HCT116 (cell line): ENCODE measurements at regions not wholly inside any gene's neighbourhood (a gene's known extent, or its start where the extent isn't known, plus 50 kb on each side); places are given as distances from the start of the nearest gene placed in this dataset.

Experiments used
- ATAC-seq: fragments of 200-7000 bp; cut with Tn5 transposase; 2 replicates; pipeline ENCODE4 v1.9.1; 2020; ENCODE audit warnings: mild to moderate bottlenecking, moderate library complexity
- BruUV-seq: library from RNA; stranded (reverse); fragments of 400-500 nt; replicated peaks from 2 replicates; lab custom pipeline; 2021; lab: Mats Ljungman, UMichigan
- CTCF ChIA-PET: fragments of 300-600 bp; sonication (Branson Sonifier 250); formaldehyde crosslinking; loops from one replicate; lab custom pipeline; 2021; ENCODE audit warnings: antibody characterized with exemption; lab: Charles Lee
- POLR2A ChIA-PET: fragments of 300-600, 350-600 bp; sonication (Branson Sonifier 250); formaldehyde crosslinking; loops from one replicate; lab custom pipeline; 2021; ENCODE audit warnings: antibody characterized with exemption; lab: Charles Lee
- RAD21 ChIA-PET, 2 experiments: fragments of 300-600 bp; sonication (Branson Sonifier 250); formaldehyde crosslinking; loops; one replicate each; lab custom pipeline; 2023; ENCODE audit warnings: low total read pairs in 2 of 2; ENCODE audit not compliant: uncharacterized antibody in 2 of 2, unreplicated experiment in 2 of 2, low non-redundant PET in 1 of 2; lab: Charles Lee
- DNase-seq: peaks from one replicate; pipeline ENCODE4 v3.0.0-alpha.2; 2010; ENCODE audit warnings: low read depth, low spot score
- H2AFZ ChIP-seq: fragments of 200-600 bp; shearing (Covaris generic), sonication (generic); 2 replicates; pipeline ENCODE4 v1.6.1; 2017; ENCODE audit warnings: low read depth, mixed run types, mixed read lengths, antibody characterized with exemption, low read length; ENCODE audit not compliant: poor library complexity, severe bottlenecking
- H3K27ac ChIP-seq: 2 replicates; pipeline ENCODE4 v1.5.1; 2012; ENCODE audit warnings: low read depth, low read length
- H3K27me3 ChIP-seq: fragments of 200-600 bp; sonication (generic); 2 replicates; pipeline ENCODE4 v1.6.1; 2016; ENCODE audit warnings: mixed run types, low read length, mixed read lengths; ENCODE audit not compliant: insufficient read depth
- H3K36me3 ChIP-seq, 2 experiments: fragments of 200-500 bp in 1 of 2; fragments of 200-600 bp in 1 of 2; sonication (Bioruptor generic) in 1 of 2; sonication (generic) in 1 of 2; 2 replicates each; pipeline versions ENCODE4 v1.5.1 to v1.6.1; 2014 to 2016; ENCODE audit warnings: low read length in 2 of 2, inconsistent platforms in 1 of 2, mixed read lengths in 1 of 2, mixed run types in 1 of 2; ENCODE audit not compliant: insufficient read depth in 2 of 2, control insufficient read depth in 1 of 2
- H3K4me1 ChIP-seq, 2 experiments: fragments of 200-600 bp in 1 of 2; sonication (generic) in 1 of 2; 2 replicates each; pipeline versions ENCODE4 v1.5.1 to v1.6.1; 2012 to 2017; ENCODE audit warnings: low read length in 2 of 2, inconsistent platforms in 1 of 2, mild to moderate bottlenecking in 1 of 2, mixed read lengths in 1 of 2, mixed run types in 1 of 2, moderate library complexity in 1 of 2; ENCODE audit not compliant: insufficient read depth in 2 of 2, control insufficient read depth in 1 of 2
- H3K4me2 ChIP-seq: fragments of 200-600 bp; sonication (generic); 2 replicates; pipeline ENCODE4 v1.6.1; 2017; ENCODE audit warnings: mixed run types, low read length, mixed read lengths
- H3K4me3 ChIP-seq, 2 experiments: fragments of 200-600 bp in 1 of 2; sonication (generic) in 1 of 2; replicated peaks in 1 of 2; 2 replicates each; pipeline ENCODE4 v1.5.1; 2011 to 2016; ENCODE audit warnings: low read length in 2 of 2, control low read depth in 1 of 2, low read depth in 1 of 2, mild to moderate bottlenecking in 1 of 2, mixed read lengths in 1 of 2, mixed run types in 1 of 2
- H3K79me2 ChIP-seq: fragments of 200-600 bp; sonication (generic); 2 replicates; pipeline ENCODE4 v1.6.1; 2017; ENCODE audit warnings: mild to moderate bottlenecking, mixed run types, low read length, moderate library complexity, mixed read lengths; ENCODE audit not compliant: insufficient read depth
- H3K9ac ChIP-seq: fragments of 200-600 bp; sonication (generic); 2 replicates; pipeline ENCODE4 v1.6.1; 2016; ENCODE audit warnings: low read length, mixed read lengths
- H3K9me2 ChIP-seq: fragments of 200-600 bp; sonication (generic), shearing (Covaris generic); 2 replicates; pipeline ENCODE4 v1.6.1; 2017; ENCODE audit warnings: mixed run types, mild to moderate bottlenecking, moderate library complexity; ENCODE audit not compliant: insufficient read depth
- H3K9me3 ChIP-seq, 2 experiments: fragments of 200-500 bp in 1 of 2; fragments of 200-600 bp in 1 of 2; sonication (Bioruptor generic) in 1 of 2; sonication (generic) in 1 of 2; 2 replicates each; pipeline ENCODE4 v1.6.1; 2014 to 2017; ENCODE audit warnings: low read length in 2 of 2, mixed read lengths in 2 of 2, inconsistent platforms in 1 of 2, low read depth in 1 of 2, mild to moderate bottlenecking in 1 of 2, mixed run types in 1 of 2, moderate library complexity in 1 of 2; ENCODE audit not compliant: control insufficient read depth in 1 of 2, insufficient read depth in 1 of 2
- H4K20me1 ChIP-seq: fragments of 200-600 bp; sonication (generic), shearing (Covaris generic); 2 replicates; pipeline ENCODE4 v1.6.1; 2017; ENCODE audit warnings: mixed run types, mild to moderate bottlenecking, moderate library complexity; ENCODE audit not compliant: insufficient read depth
- ATF3 ChIP-seq: IDR thresholded peaks from 2 replicates; pipeline ENCODE4 v1.6.1; 2012
- CEBPB ChIP-seq: IDR thresholded peaks from 2 replicates; pipeline ENCODE4 v1.6.1; 2012; ENCODE audit warnings: low read depth
- CTCF ChIP-seq, 3 experiments: fragments of 200-600 bp in 1 of 3; sonication (generic) in 1 of 3; IDR thresholded peaks in 2 of 3; conservative IDR thresholded peaks in 1 of 3; 2 replicates each; pipeline ENCODE4 v1.5.1; 2012 to 2017; ENCODE audit warnings: low read depth in 2 of 3, low read length in 2 of 3, antibody characterized with exemption in 1 of 3, borderline replicate concordance in 1 of 3, control low read depth in 1 of 3, mild to moderate bottlenecking in 1 of 3, mixed read lengths in 1 of 3, mixed run types in 1 of 3, moderate library complexity in 1 of 3; ENCODE audit not compliant: insufficient read depth in 1 of 3
- EGR1 ChIP-seq: IDR thresholded peaks from 2 replicates; pipeline ENCODE4 v1.6.1; 2012; ENCODE audit warnings: low read depth
- ELF1 ChIP-seq: IDR thresholded peaks from 2 replicates; pipeline ENCODE4 v1.6.1; 2012; ENCODE audit warnings: low read depth, borderline replicate concordance
- EZH2 ChIP-seq: fragments of 200-600 bp; sonication (generic); IDR thresholded peaks from 2 replicates; pipeline ENCODE4 v1.6.1; 2017; ENCODE audit warnings: antibody characterized with exemption, mixed run types
- FOSL1 ChIP-seq: IDR thresholded peaks from 2 replicates; pipeline ENCODE4 v1.6.1; 2012; ENCODE audit warnings: low read depth
- JUND ChIP-seq: IDR thresholded peaks from 2 replicates; pipeline ENCODE4 v1.6.1; 2012
- MAX ChIP-seq: IDR thresholded peaks from 2 replicates; pipeline ENCODE4 v1.6.1; 2012
- POLR2A ChIP-seq: IDR thresholded peaks from 2 replicates; pipeline ENCODE4 v1.7.0; 2011; ENCODE audit warnings: borderline replicate concordance; ENCODE audit not compliant: insufficient read depth, insufficient read length; ENCODE audit errors: extremely low read depth
- RAD21 ChIP-seq: IDR thresholded peaks from 2 replicates; pipeline ENCODE4 v1.6.1; 2012; ENCODE audit warnings: low read depth, mild to moderate bottlenecking
- SIN3A ChIP-seq: IDR thresholded peaks from 2 replicates; pipeline ENCODE4 v1.6.1; 2012; ENCODE audit warnings: low read depth
- SP1 ChIP-seq: IDR thresholded peaks from 2 replicates; pipeline ENCODE4 v1.6.1; 2012; ENCODE audit warnings: low read depth
- SRF ChIP-seq: IDR thresholded peaks from 2 replicates; pipeline ENCODE4 v1.6.1; 2012; ENCODE audit warnings: low read depth
- TCF7L2 ChIP-seq: IDR thresholded peaks from 2 replicates; pipeline ENCODE4 v1.7.0; 2011; ENCODE audit warnings: borderline replicate concordance, inconsistent platforms; ENCODE audit not compliant: insufficient read depth, insufficient read length; ENCODE audit errors: extremely low read depth
- ZBTB33 ChIP-seq: IDR thresholded peaks from 2 replicates; pipeline ENCODE4 v1.6.1; 2011; ENCODE audit warnings: mild to moderate bottlenecking, low read length, moderate library complexity; ENCODE audit not compliant: insufficient replicate concordance; ENCODE audit errors: extremely low read depth
- ZFX ChIP-seq: fragments of 450-650 bp; IDR thresholded peaks from 2 replicates; pipeline ENCODE4 v1.6.1; 2017
- ZNF274 ChIP-seq: fragments of 200-500 bp; sonication (Bioruptor generic); IDR thresholded peaks from 2 replicates; pipeline ENCODE4 v1.6.1; 2014; ENCODE audit warnings: mild to moderate bottlenecking, low read depth, low read length, inconsistent platforms
- intact Hi-C: fragments of 100-400 bp; cut with micrococcal nuclease; formaldehyde crosslinking; loops from 2 replicates; pipeline ENCODE4 v1.10.0; 2022

DNA sequence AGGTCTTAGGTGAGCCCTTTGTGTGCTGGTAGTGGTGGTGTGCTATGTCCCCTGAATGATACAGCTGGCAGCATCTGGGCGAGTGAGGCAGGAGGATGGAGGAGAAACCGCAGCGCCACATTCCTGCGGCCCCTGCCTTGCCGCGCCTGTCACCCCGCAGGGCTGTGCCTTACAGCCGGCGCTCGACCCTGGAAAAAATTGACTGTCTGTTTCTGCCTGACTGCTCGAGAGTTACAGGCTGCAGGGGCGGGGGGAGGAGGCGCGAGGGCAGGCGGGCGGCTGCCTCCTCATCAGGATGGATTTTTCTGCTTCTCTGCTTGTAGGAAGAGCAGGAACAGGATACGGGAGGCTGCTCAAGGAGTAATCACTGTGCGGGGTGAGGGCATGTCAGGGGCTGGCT, 443.4 kb downstream of the MIAT start:
- H3K36me3 ChIP-seq: no peaks in the 10 kb centered on the region
- H3K4me2 ChIP-seq: no peak overlapping the region
- H3K9ac ChIP-seq: no peak overlapping the region
- H3K27ac ChIP-seq: no peak overlapping the region
- H3K4me3 ChIP-seq: no peak overlapping the region
- ChIA-PET CTCF (no interaction called here), POLR2A (no interaction called here), RAD21 (no interaction called here)
- TF ChIP-seq ZFX (no peak), ATF3 (no peak), EGR1 (no peak), JUND (no peak), SP1 (no peak), FOSL1 (no peak), ZNF274 (no peak), SIN3A (no peak), RAD21 (no peak), ZBTB33 (no peak), CEBPB (no peak), SRF (no peak), EZH2 (no peak), ELF1 (no peak), CTCF (IDR thresholded peaks at IDR 0.05 in 2 of 3, conservative IDR thresholded peaks at IDR 0.05 in 1 of 3; ENCODE audit: borderline replicate concordance in 1 of 3, insufficient read depth in 1 of 3, low read depth in 2 of 3, low read length in 2 of 3) (no peak), TCF7L2 (no peak), MAX (no peak), POLR2A (no peak)
- ATAC-seq: no peak
- peaks cover 66% of the 10 kb centered on the region for H3K27me3 ChIP-seq
- no peak for DNase-seq
- no peaks in the 10 kb centered on the region for H3K4me1 ChIP-seq
- H2AFZ ChIP-seq: no peak overlapping the region
- no peaks in the 10 kb centered on the region for H4K20me1 ChIP-seq
- no TSS peak for BruUV-seq
- intact Hi-C loops: no loop called here
- no peaks in the 10 kb centered on the region for H3K9me3 ChIP-seq
- no peaks in the 10 kb centered on the region for H3K9me2 ChIP-seq
- H3K79me2 ChIP-seq: no peaks in the 10 kb centered on the region
